GM21447 (cell line): ENCODE measurements at regions not wholly inside any gene's neighbourhood (a gene's known extent, or its start where the extent isn't known, plus 50 kb on each side); places are given as distances from the start of the nearest gene placed in this dataset.
"Not testable (repeated sequence)": the region's sequence is repeated elsewhere in the genome, so short reads cannot be mapped to it uniquely, and the experiment has no call there.

ENCODE experiments used
- ATAC-seq: cut with Tn5 transposase; IDR thresholded peaks from one replicate; pipeline ENCODE4 v1.9.1; 2021; ENCODE audit not compliant: unreplicated experiment

DNA sequence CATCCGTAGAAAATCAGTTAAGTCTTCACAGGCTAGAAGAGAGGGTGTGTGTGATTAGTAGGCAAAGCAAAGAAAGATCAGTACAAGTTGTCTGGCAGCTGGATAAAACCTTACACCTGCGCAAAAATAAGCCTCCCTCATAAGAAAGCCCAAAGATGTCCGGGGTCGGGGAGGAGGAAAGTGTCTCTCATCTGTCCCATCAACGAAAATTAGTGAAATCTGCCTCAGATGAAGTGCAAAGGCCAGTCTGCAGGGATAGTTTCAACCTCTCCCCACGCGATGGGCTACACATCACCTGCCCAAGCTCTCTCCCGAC lies 333.9 kb downstream of the SRGAP2C start:
- no peak for ATAC-seq

DNA sequence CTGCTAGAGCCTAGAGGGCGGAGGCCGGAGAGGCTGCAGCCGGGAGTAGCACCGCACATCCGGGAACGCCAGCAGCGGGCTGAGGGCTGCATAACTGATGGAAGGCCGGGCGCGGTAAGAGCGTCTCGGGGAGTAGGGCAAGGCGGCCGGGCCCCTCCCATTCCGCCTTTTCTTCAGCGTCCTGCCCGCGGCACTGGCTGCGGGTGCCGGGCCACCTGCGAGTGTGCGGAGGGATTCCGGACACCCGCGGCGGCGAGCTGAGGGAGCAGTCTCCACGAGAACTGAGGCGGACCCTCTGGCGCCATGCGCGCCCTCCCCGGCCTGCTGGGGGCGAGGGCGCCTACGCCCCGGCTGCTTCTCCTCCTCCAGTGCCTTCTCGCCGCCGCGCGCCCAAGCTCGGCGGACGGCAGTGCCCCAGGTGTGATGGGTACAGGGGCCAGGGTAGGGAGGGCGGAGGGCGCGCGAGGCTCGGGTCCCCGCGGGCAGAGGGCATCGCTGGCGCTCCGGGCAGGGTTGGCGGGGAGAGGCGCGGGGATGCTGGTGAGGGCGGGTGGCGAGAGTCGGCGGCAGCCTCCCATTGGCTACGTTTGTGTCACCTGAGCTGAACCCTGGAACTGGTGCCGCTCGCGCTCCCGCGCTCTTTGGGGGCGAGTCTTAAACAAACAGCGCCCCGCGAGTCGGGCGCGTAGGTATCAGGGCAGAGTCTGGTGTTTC lies 334.4 kb downstream of the SRGAP2C start:
- no peak for ATAC-seq

DNA sequence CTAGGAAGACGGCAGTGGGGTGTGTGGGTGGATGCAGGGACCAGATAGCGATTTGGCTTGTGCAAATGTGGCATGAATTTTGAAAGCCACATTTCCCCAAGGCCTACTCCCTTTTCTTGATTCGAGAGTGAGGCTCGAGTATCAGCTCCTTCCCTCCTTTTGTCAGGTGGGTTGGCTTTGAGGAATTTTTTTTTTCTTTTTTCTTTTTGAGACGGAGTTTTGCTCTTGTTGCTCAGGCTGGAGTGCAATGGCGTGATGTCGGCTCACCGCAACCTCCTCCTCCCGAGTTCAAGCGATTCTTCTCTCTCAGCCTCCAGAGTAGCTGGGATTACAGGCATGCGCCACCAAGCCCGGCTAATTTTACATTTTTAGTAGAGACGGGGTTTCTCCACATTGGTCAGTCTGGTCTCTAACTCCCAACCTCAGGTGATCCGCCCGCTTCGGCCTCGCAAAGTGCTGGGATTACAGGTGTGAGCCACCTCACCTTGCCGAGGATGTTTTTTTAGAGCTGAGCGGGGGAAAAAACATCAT lies 335.0 kb downstream of the SRGAP2C start:
- ATAC-seq = not testable (repeated sequence)

DNA sequence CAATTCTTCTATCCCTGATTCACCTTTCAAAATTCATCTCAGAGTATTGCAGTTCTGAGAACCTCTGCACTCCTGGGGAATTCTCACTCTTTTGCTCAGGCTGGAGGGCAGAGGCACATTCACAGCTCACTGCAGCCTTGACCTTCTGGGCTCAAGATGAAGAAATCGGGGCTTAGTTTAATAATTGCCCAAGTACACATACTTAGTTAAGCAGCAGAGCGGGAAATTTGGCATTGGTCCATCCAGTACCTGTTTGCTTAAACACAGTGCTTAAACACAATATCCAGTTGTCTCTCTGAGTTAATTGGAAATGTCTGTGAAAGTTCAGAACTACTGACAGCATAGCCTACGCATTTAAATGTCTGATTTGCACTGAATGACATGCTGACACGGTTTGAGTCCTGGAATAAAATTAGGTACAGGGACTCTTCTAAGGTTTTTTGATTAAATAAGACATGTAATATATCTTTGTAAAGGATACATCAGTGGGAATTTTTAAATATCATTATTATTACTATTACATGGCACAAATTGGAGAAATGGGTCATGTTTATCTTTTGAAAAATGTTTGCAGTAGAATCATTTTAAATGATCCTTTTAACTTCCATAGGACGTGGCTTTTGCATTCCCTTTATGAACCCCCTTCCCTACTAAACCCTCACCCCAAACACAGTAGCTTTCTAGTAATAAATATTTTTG lies 337.4 kb downstream of the SRGAP2C start:
- ATAC-seq = no peak

DNA sequence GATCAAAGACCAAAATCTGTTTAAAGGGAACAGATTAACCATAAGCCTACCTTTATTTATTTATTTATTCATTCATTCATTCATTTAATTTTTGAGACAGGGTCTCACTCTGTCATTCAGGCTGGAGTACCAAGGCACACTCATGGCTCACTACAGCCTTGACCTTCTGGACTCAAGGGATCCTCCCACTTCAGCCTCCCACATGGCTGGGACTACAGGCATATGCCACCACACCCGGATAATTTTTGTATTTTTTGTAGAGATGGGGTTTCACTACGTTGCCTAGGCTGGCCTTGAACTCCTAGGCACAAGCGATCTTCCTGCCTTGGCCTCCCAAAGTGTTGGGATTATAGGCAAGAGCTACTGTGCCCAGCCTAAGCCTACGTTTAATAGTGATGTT lies 338.3 kb downstream of the SRGAP2C start:
- not testable (repeated sequence) for ATAC-seq

DNA sequence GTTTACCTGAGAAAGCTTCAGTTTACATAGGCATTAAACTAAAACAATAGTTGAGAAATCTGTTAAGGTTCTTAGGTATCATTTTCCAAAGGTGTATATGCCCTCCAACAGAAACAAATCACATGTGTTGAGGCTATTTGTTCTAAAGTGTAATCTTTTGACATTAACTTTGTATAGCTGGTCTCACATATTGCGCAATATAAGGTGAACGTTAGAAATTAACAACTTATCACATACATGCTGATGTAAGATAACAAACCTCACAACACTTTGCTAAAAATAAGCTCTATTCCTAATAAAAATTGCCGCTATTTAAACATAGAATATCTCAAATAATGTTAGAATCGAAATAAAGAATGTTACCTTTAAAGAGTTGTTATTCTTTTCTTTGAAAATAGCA lies 340.6 kb downstream of the SRGAP2C start:
- ATAC-seq = no peak

DNA sequence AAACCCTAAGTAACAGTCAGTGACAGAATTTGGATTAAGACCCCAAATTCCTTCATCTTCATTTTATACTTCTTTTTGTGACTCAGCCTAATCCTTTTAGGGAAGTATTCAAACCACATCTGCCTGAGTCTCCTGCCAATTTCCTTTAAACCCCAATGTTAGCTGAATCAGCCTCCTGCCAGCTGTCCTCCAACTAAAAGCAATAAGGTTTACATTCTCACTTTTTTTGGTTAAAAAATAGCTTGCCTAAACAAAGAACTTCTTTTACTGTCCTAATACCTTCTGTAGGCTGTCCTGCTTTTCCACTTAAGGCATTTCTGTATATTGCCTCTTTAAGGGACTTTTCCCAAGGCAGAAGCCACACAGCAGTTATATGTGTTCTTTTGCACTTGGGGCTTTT lies 344.2 kb downstream of the SRGAP2C start:
- ATAC-seq = not testable (repeated sequence)

DNA sequence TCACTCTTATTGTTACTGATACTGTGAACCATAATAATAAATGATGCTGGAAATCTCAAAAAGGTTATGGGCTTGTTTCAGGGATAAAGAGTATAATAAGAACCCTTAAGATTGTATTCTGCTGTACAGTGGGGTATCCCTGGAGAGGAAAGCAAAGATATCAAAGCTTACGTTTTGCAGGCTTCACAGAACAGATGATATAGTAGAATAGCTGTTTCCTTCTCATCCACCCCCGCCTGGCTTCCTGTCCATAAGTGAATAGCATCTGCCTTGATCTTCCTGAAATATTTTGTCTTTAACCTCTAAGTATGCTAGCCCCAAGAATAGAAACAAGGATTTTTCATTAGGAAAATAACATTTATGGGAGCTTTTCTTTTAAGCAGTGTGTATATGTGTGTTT lies 345.3 kb downstream of the SRGAP2C start:
- not testable (repeated sequence) for ATAC-seq

DNA sequence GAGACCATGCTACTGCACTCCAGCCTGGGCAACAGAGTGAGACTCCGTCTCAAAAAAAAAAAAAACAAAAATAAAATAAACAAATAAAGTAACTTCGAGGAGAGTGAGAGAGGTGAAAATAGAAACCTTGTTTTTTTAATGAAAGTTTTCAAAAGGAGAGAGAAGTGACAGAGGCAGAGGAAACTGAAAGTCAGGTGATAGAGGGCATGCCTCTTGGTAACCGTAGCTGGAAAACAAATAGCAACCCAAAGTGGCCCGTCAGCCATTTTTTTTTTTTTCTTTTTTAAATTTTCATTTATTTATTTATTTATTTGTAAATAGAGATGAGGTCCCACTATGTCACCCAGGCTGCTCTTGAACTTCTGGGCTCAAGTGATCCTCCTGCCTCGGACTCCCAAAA lies 347.0 kb downstream of the SRGAP2C start:
- ATAC-seq = not testable (repeated sequence)

DNA sequence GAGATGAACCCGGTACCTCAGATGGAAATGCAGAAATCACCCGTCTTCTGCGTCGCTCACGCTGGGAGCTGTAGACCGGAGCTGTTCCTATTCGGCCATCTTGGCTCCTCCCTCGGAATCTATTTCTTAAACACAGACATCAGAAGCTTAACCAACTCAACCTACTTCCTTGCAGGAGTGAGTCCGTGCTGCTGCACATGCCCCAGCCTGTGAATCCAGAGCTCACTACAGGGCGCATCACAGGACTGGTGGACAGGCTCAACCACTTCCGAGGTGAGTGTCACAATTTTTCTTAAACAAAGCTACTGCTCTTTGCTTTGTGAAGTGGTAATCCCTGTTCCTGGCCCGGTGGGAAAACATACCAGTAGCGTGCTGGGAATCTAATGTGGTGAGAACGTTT lies 353.4 kb downstream of the SRGAP2C start:
- not testable (repeated sequence) for ATAC-seq

DNA sequence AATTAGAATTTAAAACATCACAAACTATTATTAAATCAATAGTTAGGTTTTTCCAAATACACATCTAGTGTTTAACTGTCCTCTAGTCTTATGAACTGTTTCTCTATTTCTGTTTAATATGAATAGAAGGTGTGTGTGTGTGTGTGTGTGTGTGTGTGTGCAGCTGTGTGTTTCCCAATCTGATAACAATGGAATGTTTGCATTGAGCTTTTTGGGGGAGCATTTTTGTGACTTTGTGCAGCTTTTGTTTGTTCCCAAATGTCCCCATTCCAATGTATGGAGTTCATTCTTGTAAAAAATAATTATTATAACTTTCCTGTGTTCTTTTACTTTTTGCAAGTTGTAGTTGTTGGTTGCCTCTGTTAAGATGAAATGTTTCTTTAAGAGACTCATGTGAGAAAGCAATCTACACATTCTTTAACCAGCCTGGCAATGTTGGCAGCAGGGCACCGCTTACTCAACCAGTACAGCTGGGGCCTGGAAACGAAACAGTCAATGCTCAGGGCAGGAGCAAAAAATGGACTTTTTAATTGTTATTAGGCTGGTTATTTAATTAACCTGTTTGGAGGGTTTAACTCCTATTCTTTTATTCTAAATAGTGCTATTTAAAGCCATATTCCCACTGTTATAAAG lies 354.3 kb downstream of the SRGAP2C start:
- no peak for ATAC-seq

DNA sequence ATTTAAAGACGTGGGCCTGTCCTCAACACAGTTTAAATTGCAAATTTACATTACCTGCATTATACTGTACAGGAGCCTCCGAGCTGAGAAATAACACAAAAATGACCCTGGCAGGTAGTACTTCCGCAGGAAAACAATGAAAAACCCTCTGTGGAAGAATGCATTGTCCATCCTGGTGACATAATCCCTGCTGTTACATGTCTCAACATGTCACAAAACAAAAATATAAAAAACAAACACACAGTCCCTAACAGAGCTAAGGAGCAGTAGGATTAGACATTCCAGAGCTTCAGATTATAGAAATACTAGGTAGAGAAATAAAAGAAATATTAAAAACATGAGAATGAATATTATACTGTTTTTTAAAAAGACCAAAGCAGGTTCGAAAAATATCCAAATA lies 359.2 kb downstream of the SRGAP2C start:
- not testable (repeated sequence) for ATAC-seq

DNA sequence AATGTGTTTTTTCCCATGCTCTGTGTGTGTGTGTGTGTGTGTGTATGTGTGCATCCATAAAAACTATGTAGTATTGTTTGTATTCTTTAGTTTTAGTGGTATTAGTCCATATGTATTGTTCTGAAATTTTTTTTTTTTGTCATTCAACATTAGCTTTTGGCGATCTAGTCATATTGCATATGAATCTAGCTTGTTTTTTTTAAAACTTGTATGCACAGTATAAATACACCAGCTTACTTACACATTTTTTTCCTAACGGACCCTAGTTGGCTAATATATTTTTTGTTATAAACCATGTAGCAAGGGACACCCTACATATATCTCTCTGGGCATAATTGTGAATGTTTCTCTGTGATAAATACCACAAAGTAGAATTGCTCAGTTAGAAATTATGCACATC lies 359.7 kb downstream of the SRGAP2C start:
- ATAC-seq = no peak

DNA sequence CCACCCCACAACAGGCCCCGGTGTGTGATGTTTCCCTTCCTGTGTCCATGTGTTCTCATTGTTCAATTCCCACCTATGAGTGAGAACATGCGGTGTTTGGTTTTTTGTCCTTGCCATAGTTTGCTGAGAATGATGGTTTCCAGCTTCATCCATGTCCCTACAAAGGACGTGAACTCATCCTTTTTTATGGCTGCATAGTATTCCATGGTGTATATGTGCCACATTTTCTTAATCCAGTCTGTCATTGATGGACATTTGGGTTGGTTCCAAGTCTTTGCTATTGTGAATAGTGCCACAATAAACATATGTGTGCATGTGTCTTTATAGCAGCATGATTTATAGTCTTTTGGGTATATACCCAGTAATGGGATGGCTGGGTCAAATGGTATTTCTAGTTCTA lies 361.1 kb downstream of the SRGAP2C start:
- ATAC-seq = not testable (repeated sequence)

DNA sequence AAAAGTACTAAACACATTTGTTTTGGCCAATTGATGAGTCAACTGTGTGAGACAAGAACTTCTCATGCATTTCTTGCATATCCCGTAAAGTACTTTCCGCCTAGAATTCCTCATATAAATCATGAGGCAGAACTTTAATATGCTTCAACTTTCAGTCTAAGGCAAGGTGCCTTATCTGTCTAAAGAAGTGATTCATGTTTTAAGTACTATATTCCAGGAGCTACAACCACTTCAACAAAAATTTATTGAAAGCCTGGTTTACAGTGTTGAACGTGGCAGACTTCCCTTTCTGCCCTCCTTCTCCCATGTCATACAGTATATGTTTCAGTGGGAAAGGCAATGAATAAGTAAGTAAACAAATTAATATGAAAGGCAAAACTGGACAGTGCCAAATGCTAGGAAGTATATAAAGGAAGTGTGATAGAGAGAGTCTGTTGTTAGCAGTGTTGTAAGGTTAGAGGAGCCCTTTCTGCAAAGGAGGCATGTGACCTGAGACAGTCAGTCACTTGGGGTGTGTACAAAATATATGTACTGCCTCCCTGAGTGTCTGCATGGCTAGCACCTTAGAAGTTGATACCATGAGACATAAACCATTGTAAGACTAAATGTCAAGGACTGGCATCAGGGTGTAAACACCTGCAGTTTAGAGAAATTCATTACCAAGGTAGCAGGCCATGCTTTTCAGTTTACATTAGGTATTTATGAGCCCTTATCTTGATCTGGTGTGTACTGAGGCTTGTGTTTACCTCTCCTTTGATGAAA lies 362.2 kb downstream of the SRGAP2C start:
- ATAC-seq = no peak

DNA sequence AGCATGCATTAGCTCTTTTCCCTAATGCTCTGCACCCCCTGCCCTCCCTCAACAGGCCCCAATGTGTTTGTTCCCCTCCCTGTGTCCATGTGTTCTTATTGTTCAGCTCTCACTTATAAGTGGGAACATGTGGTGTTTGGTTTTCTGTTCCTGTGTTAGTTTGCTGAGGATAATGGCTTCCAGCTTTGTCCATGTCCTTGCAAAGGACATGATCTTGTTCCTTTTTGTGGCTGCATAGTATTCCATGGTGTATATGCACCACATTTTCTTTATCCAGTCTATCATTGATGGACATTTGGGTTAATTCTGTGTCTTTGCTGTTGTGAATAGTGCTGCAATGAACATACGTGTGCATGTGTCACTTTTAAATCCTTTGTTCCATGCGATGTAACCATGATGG lies 363.0 kb downstream of the SRGAP2C start:
- ATAC-seq = not testable (repeated sequence)

DNA sequence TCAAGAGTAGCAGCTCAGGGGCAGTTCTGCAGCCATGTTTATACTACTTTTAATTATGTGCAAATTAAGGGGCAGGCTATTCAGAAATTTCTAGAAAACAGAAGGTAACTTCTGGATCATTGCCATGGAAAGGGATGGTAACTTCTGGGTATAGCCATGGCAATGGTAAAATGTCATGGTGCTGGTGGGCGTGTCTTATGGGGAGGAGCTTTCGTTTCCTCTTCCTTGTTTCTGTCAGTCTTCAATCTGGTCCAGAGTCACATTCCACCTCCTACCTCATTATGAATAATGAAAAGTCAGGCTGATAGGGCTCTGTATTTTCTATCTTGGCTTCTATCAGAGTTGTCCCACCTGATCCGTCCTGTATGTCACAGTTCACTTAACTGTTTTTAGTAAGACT lies 366.0 kb downstream of the SRGAP2C start:
- not testable (repeated sequence) for ATAC-seq

DNA sequence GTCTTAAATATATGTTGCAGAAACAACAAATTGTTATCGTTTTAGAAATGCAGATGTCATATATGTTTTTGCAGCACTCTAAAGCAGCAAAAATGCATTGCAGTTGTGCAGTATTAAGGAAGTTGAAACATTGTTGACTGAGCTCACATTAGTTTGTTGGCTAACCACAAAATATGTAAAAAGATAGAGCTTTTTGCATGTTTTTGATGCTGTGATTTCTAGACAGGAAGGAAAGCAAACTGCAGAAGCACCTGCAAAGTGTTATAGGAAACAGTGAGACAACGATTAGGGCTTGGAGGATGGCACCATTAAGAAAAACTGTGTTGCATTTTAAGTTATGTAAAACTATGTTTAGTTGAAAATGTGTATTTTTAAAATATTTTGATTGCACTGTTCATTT lies 366.7 kb downstream of the SRGAP2C start:
- not testable (repeated sequence) for ATAC-seq

DNA sequence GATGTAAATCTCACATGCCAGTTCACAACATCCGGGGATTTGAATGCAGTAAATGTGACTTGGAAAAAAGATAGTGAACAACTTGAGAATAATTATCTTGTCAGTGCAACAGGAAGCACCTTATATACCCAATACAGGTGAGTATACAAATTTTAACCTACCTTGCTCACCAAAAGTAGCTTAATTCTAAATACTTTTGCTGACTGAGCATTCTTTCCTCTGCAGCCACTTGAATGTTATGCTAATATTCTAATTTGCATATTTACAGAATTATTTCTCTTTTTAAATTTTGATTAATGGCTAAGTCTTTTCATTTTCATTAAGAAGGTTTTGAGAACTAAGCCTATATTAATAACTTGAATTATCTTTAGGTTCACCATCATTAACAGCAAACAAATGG lies 371.8 kb downstream of the SRGAP2C start:
- ATAC-seq = not testable (repeated sequence)

DNA sequence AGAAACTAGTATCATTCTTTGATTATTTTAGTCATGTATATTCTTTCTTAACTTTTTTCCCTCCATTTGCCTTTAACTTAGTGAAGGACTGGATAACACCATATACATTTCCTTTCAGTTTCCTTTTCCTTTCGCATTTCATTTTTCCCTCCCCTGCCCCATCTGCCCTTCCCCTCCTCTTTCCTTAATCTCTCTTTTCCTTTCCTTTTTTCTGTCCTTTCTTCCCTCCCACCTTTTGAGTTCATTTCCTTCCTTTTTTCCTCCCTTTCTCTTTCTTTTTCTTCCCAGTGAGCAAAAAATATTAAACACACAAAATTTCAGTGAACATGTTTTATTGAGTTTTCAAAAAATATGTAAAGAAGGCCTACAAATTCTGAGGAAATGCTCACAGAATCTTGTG lies 373.3 kb downstream of the SRGAP2C start:
- not testable (repeated sequence) for ATAC-seq

DNA sequence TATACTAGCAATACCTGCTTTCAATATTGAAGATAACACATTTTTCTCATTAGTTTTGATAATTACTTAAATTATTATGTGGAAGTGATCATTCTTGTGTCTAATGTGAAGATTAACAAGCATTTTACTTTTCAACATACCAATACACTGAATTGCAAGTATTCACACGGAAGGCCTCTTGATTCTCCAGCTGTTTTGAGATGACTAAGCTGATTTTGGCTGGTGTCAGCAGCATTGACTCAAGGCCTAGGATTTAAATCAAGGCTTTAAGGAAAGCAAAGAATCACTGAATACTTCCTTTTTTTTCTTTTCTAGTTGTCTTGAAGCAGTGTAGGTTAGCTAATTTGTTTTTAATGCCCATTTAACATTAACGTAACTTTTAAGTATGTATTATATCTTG lies 373.7 kb downstream of the SRGAP2C start:
- ATAC-seq = no peak
